T-helper 1 cell treated with Interleukin-12 subunit alpha and Interleukin-12 subunit beta and Interleukin-4 antibody, amounts not matched to agents 30 μg/mL and 1 μg/mL, for 36 hours (primary cell): ENCODE measurements at regions not wholly inside any gene's neighbourhood (a gene's known extent, or its start where the extent isn't known, plus 50 kb on each side); places are given as distances from the start of the nearest gene placed in this dataset.

ENCODE experiments used
- H3K27ac Mint-ChIP-seq: one replicate; pipeline ENCODE4 v1.8.0; 2021; ENCODE audit warnings: mild to moderate bottlenecking, mixed read lengths
- H3K27me3 Mint-ChIP-seq: one replicate; pipeline ENCODE4 v1.8.0; 2021; ENCODE audit warnings: low read depth, mixed read lengths
- H3K36me3 Mint-ChIP-seq: one replicate; pipeline ENCODE4 v1.8.0; 2021; ENCODE audit warnings: low read depth, mixed read lengths
- H3K4me1 Mint-ChIP-seq: one replicate; pipeline ENCODE4 v1.8.0; 2021; ENCODE audit warnings: low read depth, mixed read lengths
- H3K4me3 Mint-ChIP-seq: one replicate; pipeline ENCODE4 v1.8.0; 2021; ENCODE audit warnings: mild to moderate bottlenecking, moderate library complexity, mixed read lengths
- H3K9me3 Mint-ChIP-seq: one replicate; pipeline ENCODE4 v1.8.0; 2021; ENCODE audit warnings: mixed read lengths

DNA sequence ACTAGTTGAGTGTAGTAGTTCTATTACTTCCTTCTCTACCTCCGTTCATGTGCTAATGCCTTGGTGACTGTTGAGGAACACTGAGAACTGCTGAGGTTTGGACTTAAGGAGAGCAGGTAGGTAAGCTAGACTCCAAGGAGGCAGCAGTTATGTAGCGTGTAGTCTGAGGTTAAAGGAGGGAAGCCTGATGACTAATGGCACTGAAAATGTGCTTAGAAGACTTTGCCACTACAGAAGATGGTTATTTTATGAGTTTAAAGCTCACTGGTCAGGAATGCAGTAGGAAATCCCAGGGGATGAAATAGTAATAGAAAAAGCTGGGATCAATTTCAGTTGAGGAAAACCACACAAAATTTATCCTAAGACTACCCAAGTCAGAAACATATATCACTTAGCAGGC lies 1077.3 kb downstream of the RAPGEF2 start:
- H3K27ac Mint-ChIP-seq: no peak overlapping the region
- H3K4me1 Mint-ChIP-seq: no peaks in the 10 kb centered on the region
- no peaks in the 10 kb centered on the region for H3K36me3 Mint-ChIP-seq
- H3K4me3 Mint-ChIP-seq: no peak overlapping the region
- no peaks in the 10 kb centered on the region for H3K27me3 Mint-ChIP-seq
- H3K9me3 Mint-ChIP-seq: peaks cover 6% of the 10 kb centered on the region

DNA sequence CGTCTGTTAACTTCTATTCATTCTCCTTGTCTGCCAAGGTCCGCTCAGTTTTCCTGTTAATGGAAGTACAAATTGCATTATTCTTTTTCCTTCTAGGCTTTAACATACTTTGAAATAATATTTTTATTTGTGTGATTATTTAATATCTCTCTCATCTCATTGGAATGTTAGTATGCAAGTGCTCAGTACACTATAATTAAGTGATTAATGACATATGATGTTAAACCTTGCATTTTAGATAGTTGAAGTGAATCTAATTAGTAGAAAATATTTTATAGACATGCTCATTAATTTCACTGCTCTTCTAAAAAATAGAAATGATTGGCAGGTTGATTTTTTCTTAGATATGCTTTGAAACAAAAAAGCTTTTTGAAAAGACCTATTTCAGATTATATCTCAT lies 1079.8 kb downstream of the RAPGEF2 start:
- no peak overlapping the region for H3K27ac Mint-ChIP-seq
- no peak overlapping the region for H3K4me3 Mint-ChIP-seq
- no peaks in the 10 kb centered on the region for H3K27me3 Mint-ChIP-seq
- H3K4me1 Mint-ChIP-seq: no peaks in the 10 kb centered on the region
- H3K9me3 Mint-ChIP-seq: no peaks in the 10 kb centered on the region
- no peaks in the 10 kb centered on the region for H3K36me3 Mint-ChIP-seq

DNA sequence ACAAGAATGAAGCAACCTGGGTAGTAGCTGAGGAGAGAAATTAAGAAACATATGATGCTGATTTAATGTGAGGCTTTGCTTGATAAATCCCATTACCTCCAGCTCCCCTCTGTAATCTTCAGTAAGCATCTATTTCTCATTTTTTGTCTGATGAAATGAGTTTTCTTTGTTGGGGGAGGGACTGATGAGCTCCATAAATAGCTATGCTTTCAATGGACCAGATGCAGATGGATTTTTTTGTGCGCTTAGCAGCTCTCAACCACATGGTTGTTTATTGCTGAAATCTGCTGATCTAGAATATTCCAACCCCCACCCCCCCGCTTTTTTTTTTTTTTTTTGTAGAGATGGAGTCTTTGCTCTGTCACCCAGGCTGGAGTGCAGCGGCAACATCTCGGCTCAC lies 1082.0 kb downstream of the RAPGEF2 start:
- Mint-ChIP-seq H3K27ac (no peak overlapping the region), H3K27me3 (no peaks in the 10 kb centered on the region), H3K4me1 (no peaks in the 10 kb centered on the region), H3K9me3 (peaks cover 3% of the 10 kb centered on the region), H3K36me3 (no peaks in the 10 kb centered on the region), H3K4me3 (no peak overlapping the region)

DNA sequence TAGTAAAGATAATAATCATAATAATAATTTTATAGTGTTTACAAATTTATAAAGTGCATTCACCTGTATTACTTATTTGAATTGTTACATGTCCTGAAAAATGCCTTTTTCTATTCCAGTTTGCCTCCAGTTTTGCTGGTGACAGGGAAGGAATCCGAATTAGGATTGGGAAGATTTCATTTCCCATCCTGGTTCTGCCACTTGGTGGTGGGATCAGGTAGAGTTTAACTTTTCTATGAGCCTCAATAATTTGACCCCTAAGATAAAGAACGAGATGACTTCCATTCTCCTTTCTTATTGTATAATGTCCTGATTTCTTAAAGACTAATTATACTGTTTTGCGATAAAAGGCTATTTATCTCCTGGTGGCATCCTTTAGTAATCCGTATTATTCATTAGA lies 1090.9 kb downstream of the RAPGEF2 start:
- Mint-ChIP-seq H3K9me3 (no peaks in the 10 kb centered on the region), H3K36me3 (no peaks in the 10 kb centered on the region), H3K4me3 (no peak overlapping the region), H3K4me1 (no peaks in the 10 kb centered on the region), H3K27me3 (no peaks in the 10 kb centered on the region), H3K27ac (no peak overlapping the region)

DNA sequence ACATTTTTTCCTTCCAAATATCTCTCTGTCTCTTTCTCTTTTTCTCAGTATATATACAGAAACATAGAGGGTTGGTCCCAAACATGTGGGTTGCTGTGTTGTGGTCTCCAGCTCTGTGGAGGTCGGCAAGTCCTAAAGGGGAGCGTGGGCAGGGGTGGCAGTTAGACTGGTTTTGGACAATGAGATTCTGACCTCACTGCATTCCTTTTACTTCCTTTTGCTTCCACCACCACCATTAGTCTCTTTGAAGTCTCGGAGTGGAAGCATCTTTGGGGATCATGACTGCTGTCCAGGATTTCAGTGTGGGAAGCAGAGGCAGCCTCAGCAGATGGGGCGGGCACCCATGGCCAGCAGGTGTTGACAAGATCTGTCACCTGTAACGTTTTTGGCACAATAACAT lies 1091.8 kb downstream of the RAPGEF2 start:
- no peak overlapping the region for H3K27ac Mint-ChIP-seq
- H3K9me3 Mint-ChIP-seq: no peaks in the 10 kb centered on the region
- no peak overlapping the region for H3K4me3 Mint-ChIP-seq
- no peaks in the 10 kb centered on the region for H3K36me3 Mint-ChIP-seq
- no peaks in the 10 kb centered on the region for H3K27me3 Mint-ChIP-seq
- H3K4me1 Mint-ChIP-seq: no peaks in the 10 kb centered on the region

DNA sequence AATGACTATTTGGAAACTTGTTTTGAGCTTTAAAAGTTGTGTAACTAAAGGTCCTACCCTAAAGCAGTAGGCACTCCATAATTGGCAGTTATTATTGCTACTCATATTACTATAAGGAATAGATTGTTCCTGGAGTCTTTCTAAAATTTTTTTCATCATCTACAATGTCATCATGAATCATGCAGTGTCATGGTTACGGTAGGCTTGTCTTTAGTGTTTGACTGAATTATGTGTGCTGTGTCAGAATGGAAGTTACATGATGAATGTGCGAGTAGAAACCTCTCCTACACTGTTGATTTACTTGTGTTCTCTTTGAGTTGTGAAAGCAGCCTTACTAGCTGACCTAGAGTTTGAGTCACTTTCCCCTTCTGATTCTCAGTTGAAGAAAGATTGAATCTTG lies 1099.9 kb downstream of the RAPGEF2 start:
- no peaks in the 10 kb centered on the region for H3K36me3 Mint-ChIP-seq
- H3K9me3 Mint-ChIP-seq: no peaks in the 10 kb centered on the region
- H3K4me3 Mint-ChIP-seq: no peak overlapping the region
- no peaks in the 10 kb centered on the region for H3K4me1 Mint-ChIP-seq
- H3K27ac Mint-ChIP-seq: no peak overlapping the region
- no peaks in the 10 kb centered on the region for H3K27me3 Mint-ChIP-seq

DNA sequence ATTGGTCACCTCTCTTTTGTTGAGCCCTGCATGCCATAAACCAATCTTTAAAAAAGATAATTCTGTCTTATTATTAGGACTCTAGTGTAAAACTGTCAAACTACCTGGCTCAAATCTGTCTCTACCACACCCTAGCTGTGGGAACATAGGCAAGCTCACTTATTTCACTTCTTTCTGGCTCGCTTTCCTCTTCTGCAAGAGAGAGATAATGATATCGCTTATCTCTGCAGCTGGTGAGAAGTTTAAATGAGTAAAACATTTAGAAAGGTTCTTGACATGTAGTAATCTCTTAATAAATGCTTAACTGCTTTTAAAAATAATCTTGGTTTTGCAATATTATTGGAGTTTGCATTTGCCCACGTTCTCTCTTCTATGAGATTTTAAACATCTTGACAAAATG lies 1109.2 kb downstream of the RAPGEF2 start:
- no peak overlapping the region for H3K27ac Mint-ChIP-seq
- H3K4me1 Mint-ChIP-seq: no peaks in the 10 kb centered on the region
- H3K9me3 Mint-ChIP-seq: no peaks in the 10 kb centered on the region
- H3K36me3 Mint-ChIP-seq: no peaks in the 10 kb centered on the region
- H3K27me3 Mint-ChIP-seq: no peaks in the 10 kb centered on the region
- H3K4me3 Mint-ChIP-seq: no peak overlapping the region

DNA sequence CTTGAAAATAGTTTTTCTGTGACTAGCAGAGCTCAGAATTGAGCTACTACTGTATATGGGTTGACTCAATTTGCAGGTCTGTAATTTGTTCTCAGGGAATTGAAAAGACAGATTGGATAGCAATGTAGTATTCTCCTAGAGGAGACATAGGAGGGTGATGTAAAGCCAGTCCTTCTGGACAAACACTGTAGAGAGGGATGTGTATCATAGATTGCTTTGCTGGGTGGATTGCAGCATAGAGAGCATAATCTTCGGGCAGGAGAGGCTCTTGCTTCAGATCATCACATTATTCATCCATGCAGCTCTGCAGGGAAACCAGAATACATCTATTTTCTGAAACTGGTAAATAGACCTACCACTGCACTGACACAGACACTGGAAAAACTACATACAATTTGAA lies 1110.5 kb downstream of the RAPGEF2 start:
- Mint-ChIP-seq H3K4me1 (no peaks in the 10 kb centered on the region), H3K36me3 (no peaks in the 10 kb centered on the region), H3K9me3 (peaks cover 9% of the 10 kb centered on the region), H3K4me3 (no peak overlapping the region), H3K27me3 (no peaks in the 10 kb centered on the region), H3K27ac (no peak overlapping the region)

DNA sequence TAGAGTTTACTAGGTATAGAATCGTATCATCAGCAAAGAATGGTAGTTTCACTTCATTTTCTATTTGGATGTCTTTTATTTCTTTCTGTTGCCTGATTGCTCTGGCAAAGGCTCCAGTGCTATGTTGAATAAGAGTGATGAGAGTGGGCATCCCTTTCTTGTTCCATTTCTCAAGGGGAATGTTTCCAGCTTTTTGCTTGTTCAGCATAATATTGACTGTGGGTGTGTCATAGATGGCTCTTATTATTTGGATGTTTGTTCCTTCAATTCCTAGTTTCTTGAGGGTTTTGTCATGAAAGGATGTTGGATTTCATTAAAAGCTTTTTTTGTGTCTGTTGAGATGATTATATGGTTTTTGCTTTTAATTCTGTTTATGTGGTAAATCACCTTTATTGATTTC lies 1114.5 kb downstream of the RAPGEF2 start:
- Mint-ChIP-seq H3K36me3 (no peaks in the 10 kb centered on the region), H3K27me3 (no peaks in the 10 kb centered on the region), H3K27ac (no peak overlapping the region), H3K4me3 (no peak overlapping the region), H3K4me1 (no peaks in the 10 kb centered on the region), H3K9me3 (peaks cover 14% of the 10 kb centered on the region)

DNA sequence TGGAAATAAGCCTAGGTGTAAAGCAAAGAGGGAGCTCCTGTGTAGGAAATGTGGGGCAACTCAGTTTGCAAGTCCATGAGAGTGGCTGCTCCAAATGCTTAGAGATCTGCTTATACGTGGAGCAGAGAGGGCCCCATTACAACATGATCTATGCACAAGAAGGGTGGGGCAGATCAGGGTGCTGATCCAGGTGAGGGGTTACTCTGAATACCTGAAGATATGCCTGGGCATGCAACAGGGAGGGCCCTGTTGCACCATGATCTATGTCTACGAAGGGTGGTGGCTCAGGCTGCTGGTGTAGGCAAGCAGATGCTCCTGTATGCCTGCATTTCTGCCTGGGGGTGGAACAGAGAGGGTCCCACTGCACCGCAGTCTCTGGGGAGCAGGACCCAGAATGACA lies 1121.2 kb downstream of the RAPGEF2 start:
- H3K9me3 Mint-ChIP-seq: peaks cover 11% of the 10 kb centered on the region
- no peaks in the 10 kb centered on the region for H3K4me1 Mint-ChIP-seq
- H3K27me3 Mint-ChIP-seq: no peaks in the 10 kb centered on the region
- no peak overlapping the region for H3K27ac Mint-ChIP-seq
- H3K36me3 Mint-ChIP-seq: no peaks in the 10 kb centered on the region
- no peak overlapping the region for H3K4me3 Mint-ChIP-seq

DNA sequence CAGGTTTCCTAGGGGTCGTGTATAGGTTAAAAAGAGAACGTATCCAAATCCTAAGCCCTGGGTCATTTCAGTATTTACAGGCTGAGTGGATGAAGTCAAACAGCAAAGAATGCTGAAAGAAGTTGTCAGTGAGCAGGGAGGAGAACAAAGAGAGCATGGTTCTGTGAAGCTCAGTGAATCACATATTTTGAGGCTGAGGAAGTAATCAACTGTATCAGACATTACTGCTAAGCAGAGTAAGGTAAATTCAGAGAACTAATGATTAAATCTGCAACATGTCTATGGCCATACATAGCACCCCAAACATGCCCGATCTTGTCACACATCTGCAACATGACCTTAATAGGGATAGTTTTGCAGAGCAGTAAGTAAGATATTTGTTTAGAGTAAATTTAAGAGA lies 1130.3 kb downstream of the RAPGEF2 start:
- no peaks in the 10 kb centered on the region for H3K9me3 Mint-ChIP-seq
- H3K27ac Mint-ChIP-seq: no peak overlapping the region
- no peaks in the 10 kb centered on the region for H3K27me3 Mint-ChIP-seq
- H3K4me3 Mint-ChIP-seq: no peak overlapping the region
- H3K4me1 Mint-ChIP-seq: no peaks in the 10 kb centered on the region
- no peaks in the 10 kb centered on the region for H3K36me3 Mint-ChIP-seq

DNA sequence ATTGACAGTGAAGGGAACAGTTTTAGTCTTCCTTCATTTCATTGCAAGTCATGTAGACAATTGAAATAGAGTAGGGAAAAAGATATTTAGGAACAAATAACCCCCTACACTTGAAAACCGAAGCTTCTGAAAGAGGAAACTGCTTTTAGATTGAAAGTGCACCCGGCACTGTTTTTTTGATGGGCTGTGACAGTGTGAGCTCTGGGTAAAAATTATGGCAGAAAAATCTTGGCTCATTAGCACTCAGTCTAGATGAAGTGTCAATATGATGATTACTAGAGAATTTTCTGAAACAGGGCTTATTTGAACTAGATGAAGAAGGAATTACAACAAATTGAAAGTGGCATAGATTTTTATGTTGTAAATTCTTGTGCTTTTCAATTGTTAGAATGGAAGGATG lies 1132.4 kb downstream of the RAPGEF2 start:
- Mint-ChIP-seq H3K27ac (no peak overlapping the region), H3K27me3 (no peaks in the 10 kb centered on the region), H3K4me3 (no peak overlapping the region), H3K9me3 (no peaks in the 10 kb centered on the region), H3K36me3 (no peaks in the 10 kb centered on the region), H3K4me1 (no peaks in the 10 kb centered on the region)

DNA sequence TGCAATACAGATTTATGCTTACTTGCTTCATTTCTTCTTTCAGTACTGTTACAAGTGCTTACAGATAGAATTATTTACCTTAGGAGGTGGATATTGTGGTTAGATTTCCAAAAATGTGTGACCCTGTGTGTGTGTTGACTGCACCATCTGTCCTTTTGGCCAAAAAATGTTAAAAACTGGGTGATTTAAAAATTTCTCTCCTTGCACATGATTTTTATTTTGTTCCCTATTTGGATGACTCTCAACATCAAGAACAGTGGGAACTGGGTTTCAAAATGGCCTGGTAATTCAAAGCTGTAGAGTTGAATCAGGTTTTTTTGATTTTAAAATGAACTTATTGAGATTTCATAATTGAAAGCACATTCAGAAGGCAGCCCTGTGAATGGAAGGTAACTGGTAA lies 1132.9 kb downstream of the RAPGEF2 start:
- Mint-ChIP-seq H3K4me1 (no peaks in the 10 kb centered on the region), H3K9me3 (no peaks in the 10 kb centered on the region), H3K27me3 (no peaks in the 10 kb centered on the region), H3K4me3 (no peak overlapping the region), H3K36me3 (no peaks in the 10 kb centered on the region), H3K27ac (no peak overlapping the region)

DNA sequence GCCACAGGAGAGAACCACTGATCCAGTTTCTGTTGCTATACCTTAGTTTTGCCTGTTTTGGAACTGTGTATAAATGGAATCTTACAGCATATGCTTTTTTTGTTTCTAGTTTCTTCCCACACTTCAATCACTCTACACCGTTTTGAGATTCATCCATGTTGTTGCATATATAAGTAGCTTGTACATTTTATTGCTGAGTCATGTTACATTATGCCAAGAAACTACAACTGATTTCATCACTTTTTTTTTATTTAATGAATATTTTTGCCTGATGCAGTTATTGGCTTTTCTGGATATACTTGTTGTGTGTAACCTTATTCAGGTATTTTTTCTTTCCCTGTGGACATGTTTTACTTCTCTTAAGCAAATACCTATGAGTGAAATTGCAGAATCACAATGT lies 1135.9 kb downstream of the RAPGEF2 start:
- H3K9me3 Mint-ChIP-seq: peaks cover 2% of the 10 kb centered on the region
- H3K27ac Mint-ChIP-seq: no peak overlapping the region
- no peaks in the 10 kb centered on the region for H3K4me1 Mint-ChIP-seq
- no peak overlapping the region for H3K4me3 Mint-ChIP-seq
- no peaks in the 10 kb centered on the region for H3K27me3 Mint-ChIP-seq
- no peaks in the 10 kb centered on the region for H3K36me3 Mint-ChIP-seq

DNA sequence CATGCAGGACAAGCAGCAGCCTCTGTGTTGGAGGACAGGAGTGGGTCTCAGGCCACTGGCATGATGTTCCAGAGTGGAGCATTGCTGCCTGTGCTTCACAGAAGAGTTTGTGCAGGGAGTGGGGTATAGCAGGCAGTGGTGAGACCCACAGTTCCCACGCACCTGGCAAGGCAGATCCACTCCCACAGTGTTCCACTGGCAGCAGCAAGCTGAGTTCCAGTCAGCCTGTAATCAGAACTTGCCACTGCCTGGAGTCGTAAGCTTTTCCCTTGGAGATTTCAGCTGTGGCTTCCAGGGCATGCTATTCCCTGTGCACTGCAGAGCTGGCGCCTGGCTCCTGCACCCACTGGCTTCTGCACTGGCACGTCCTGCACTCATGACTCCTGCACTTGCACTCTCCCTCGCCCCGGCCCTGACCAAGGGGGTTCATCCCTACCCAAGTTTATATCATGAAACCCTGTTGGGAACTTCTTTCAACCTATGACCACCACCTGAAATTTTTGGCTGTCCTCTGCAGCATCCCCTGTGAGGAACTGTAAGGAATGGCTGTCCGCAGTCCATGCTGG lies 1144.3 kb downstream of the RAPGEF2 start:
- no peaks in the 10 kb centered on the region for H3K27me3 Mint-ChIP-seq

DNA sequence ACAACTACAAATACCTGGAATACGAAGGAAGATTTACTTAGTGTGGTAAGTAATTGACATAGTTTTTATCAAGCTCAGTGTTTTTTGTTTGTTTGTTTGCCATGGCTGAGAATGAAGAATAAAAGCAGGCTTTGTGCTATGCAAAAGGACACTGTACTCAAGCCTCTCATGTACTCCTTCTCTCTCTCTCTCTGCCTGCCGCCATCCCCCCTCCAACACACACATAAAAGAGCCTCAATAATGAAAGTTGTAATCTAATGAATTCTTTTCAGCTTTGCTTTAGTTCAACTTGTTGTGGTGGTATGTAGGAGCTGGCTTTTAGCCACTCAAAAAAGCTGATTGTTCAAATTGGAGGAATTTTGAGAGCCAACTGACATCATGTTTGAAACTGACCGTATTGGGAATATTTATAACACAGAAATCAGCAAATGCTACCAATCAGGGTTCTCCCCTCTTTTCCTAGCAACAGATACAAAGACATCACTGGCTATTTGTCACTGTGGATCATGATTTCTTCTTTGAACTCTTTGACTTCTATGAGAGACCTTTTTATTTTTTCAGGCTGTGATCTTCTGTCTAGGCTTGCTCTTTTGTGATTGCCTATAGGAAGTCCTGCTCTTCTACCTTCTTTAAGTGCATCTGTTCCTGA lies 1148.8 kb downstream of the RAPGEF2 start:
- Mint-ChIP-seq H3K27me3 (no peaks in the 10 kb centered on the region), H3K4me3 (no peak overlapping the region), H3K27ac (no peak overlapping the region), H3K36me3 (no peaks in the 10 kb centered on the region), H3K9me3 (peaks cover 12% of the 10 kb centered on the region), H3K4me1 (no peaks in the 10 kb centered on the region)

More for the DNA sequence above, 1144.3 kb downstream of the RAPGEF2 start:
- H3K9me3 Mint-ChIP-seq: peaks cover 15% of the 10 kb centered on the region
- no peak overlapping the region for H3K4me3 Mint-ChIP-seq
- no peak overlapping the region for H3K27ac Mint-ChIP-seq
- H3K36me3 Mint-ChIP-seq: no peaks in the 10 kb centered on the region
- H3K4me1 Mint-ChIP-seq: no peaks in the 10 kb centered on the region
